NCI-H1105 (cell line): ENCODE measurements at regions not wholly inside any gene's neighbourhood (a gene's known extent, or its start where the extent isn't known, plus 50 kb on each side); places are given as distances from the start of the nearest gene placed in this dataset.
A peak's percentile ranks its signal among the peaks of the same experiment; 100 is the strongest.

Source experiments
- DNase-seq: peaks from one replicate; lab custom pipeline; 2025; lab: John Stamatoyannopoulos, UW

DNA sequence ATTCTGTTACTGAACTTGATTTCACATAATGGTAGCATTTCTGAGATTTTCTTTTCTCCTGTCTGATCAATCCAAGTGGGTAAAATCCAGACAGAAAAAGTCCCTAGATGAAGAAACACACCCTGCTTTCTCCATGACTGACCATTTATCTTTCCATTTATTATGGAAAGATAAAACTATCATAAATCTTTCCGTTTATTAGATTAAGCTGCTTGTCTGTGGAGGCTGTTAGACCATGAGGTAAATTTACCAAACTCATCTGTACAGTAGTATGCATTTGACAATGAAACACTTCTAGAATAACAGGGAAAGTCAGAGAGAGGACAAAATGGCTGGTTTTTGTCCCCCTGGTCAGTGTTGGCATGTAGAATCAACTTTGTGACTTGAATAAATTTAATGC, 491.2 kb upstream of the SEMA6A start:
- no peak for DNase-seq

DNA sequence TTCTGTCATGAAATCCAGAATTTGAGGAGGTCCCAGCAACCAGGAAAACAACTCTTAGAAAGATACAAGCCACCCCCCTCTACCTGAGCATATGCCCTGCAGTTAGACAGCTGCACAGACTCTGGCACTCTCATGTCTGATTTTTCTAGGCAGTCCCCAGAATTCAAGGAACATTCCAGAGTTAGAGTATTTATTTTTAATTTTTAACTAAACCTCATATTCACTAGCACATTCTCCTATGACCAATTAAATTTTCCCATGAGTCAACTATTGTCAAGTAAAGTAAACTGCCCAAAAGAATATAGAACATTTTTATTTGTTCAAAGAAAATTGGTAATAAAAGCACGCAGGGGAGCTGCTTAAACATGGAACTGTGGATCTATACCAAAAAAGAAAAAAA, 490.5 kb upstream of the SEMA6A start:
- no peak for DNase-seq

DNA sequence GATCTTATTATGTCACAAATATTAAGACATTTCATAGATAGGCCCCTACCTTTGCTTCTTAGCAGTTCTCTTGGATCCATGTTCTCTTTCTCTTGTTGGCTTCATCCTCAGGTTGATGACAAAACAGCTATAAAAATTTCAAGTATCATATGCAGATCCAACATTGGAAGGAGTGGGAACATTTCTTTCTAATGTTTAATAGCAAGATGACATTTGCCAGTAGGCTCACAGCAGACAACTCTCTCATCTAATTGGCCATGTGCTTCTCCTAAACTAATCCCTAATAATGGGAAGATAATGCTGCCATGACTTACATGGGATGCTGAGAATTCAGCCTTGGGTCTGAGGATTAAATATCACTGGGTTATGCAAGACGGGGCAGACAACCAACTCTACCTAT, 485.5 kb upstream of the SEMA6A start:
- DNase-seq, result no peak

DNA sequence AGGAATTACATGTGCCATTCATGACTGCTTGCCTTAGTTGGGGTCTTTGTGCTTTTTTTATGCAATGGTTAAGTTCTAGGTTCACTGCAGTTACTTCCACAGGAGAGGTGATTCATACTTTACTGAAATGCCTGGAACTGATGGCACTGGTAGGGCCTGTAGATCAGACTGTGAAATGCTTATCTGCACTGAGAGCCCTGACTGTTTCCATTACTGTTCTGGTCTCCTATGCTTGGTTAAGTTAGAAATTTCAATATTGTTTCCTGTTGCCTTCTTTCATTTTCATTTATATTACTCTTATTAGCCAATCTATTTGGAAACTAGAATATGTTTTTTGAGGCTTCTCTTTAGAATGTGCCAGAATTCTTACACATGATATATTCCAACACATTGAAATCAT, 484.1 kb upstream of the SEMA6A start:
- DNase-seq, result no peak

DNA sequence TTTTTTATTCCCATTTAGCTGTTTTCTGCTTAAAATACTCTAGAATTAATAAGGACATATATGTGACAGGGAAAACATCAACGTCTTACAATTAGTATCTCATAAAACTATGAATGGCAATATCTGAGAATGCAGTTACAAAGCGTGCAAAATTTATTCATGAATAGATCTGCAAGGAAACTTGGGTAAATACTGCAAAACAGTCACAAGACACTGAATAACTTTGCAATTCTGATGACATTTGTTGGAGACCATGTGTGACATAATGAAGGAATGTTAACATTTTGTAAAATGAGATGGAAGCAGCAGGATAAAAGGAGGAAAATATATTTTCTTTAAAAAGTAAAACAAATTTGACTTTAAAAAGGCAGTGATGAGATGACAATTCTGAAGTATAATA, 480.9 kb upstream of the SEMA6A start:
- DNase-seq, result no peak

DNA sequence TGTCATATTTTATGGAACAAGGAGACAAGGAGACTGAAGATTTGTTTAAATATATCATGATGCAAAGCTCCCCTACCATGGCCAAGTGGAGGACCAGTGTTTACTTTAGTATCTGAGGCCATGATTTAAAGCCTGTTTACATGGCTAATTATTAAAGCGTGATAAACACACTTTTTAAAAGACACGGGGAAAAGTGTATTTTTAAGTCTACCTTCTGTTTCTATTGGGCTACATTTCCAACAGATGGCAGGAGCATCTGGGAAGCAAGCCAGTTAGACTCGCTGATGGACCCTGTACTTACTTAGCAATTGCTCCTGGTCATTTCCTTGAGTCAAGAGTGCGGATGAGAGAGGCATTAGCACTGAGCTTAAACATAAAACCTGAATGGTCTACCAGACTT, 480.3 kb upstream of the SEMA6A start:
- DNase-seq, result peak; percentile 65

GRCh38 chr5:117054141-117054540, 479.5 kb upstream of the SEMA6A start:
- no peak for DNase-seq

DNA sequence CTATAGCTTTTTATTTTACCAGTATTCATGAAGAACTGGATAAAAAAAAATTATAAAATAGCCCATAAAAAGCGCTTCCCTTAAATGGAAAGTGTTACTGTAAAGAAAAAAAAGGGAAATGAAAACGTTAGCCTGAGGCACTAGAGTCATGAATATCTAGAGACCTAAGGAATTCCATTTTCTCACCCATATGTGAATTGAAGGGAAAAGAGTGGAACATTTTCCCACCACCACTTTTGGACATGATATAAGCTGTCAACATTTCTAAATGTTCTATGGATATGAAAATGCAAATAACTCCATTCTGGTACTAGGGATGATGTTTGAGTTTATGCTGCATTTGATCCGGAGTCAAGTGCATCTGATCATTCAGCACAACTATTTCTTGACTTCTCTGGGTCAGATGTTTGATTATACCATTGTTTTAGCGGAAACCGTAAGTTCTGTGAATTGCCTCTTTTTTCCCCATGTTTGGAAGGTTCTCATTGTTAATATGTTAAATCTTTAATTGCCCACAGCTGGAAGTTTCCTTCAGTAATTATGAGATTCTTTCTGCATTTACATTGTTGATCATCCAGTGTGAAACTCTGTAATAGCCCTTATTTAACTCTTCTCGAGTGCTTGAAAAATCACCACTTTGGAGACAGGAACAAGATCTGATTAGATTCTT, 467.4 kb upstream of the SEMA6A start:
- no peak for DNase-seq

GRCh38 chr5:117039035-117039434, 464.4 kb upstream of the SEMA6A start:
- DNase-seq, result no peak

GRCh38 chr5:117027384-117027783, 452.8 kb upstream of the SEMA6A start:
- DNase-seq, result no peak

DNA sequence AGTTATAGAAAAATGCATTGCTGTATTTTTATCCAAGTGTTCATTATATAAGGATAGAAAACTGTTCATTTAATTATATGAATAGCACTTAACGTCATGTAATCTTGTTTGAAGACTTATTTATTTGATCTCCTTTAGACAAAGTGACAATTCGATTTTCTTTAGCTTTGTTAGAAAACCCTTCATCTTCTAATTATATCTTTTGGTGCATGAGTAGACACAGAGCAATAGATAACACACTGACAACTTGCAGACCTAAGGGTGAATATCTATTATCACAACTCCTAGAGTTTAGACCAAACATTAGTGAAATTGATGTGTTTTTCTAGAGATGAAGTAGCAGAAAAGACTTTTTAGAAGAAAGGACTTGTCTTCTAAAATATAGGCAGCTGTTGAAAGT, 446.4 kb upstream of the SEMA6A start:
- DNase-seq, result no peak

- no peak for DNase-seq
These were observed 438.8 kb upstream of the SEMA6A start for GRCh38 chr5:117013280-117013877.

DNA sequence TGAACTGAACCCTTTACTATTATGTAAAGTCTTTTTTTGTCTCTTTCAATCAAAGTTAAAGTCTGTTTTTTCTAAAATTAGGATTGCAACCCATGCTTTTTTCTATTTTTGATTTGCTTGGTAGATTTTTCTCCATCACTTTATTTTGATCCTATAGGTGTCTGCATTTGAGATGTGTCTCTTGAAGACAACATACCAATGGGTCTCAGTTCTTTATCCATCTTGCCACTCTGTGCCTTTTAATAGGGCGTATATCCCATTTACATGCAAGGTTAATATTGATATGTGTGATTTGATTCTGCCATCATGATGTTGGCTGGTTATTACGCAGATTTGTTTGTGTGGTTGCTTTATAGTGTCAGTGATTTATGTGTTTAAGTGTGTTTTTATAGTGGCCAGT, 436.0 kb upstream of the SEMA6A start:
- no peak for DNase-seq

DNA sequence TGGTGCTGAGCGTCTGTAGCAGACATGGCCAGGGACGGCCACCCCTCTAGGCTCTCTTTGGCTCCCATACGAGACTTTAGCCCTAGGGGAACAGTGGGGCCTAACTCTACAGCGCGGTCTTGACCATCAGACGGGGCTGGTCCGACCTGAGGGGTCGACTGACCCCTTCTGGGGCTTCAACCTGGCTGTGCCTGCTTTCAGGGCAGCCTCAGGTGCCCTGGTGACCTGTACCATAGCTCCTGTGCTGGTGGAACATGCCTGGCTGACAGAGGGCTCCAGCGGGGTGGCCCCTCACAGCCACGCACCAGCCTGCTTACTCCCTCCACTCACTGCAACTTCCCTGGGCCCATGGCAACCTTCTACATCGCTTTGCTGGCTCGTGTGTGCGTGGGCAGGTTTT, 423.4 kb upstream of the SEMA6A start:
- DNase-seq, result no peak

GRCh38 chr5:116992681-116993080, 418.1 kb upstream of the SEMA6A start:
- no peak for DNase-seq

GRCh38 chr5:116989995-116990394, 415.4 kb upstream of the SEMA6A start:
- no peak for DNase-seq

DNA sequence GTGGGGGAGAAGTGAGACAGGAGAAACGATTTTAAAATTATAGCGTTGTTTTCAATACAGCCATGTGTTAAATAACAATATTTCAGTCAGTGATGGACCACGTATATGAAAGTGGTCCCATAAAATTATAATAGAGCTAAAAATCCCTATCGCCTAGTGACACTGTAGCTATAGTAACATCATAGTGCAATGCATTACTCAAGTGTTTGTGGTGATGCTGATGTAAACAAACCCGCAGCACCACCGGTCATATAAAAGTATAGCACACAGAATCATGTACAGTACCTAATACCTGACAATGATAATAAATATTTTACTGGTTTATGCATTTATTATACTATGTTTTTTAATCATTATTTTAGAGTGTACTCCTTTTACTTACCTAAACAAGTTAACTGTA, 407.4 kb upstream of the SEMA6A start:
- no peak for DNase-seq

GRCh38 chr5:116980581-116980980, 406.0 kb upstream of the SEMA6A start:
- no peak for DNase-seq

DNA sequence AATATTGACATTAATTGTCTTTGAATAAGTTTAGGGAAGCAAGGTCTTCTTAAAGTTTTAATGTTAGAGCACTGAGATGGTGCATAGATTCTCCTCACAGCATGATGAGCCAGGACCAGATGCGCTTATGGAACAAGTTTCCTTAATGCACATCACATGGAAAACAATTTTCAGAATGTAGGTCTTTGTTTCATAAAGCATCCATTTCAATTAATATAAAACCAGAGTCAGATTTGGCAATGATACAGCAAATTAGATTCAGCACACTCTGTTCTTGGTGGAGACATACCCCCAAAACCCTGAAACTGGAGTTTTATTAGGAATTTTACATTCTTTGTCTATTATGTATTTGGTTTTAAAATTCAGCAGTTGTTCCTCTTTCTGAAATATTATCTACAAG, 402.1 kb upstream of the SEMA6A start:
- DNase-seq, result no peak

DNA sequence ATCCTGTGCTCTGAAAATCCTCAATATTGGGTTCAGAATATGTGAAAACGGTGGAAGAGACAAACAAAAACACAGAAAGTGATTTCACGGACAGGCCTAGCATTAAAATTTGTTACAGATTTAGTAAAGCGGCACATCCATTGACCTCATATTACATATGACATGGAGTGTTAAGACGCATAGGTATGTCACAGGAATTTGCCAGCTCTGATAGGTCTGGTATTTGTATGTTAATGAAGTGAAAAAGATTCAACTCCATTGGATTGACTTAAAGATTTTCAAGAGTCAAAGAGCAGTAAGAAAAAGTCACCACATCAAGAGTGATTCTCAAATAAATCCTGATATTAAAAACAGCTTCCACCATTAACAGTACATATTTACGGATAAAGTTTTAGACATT, 396.5 kb upstream of the SEMA6A start:
- no peak for DNase-seq

- peak; percentile 72 for DNase-seq
These were observed 395.7 kb upstream of the SEMA6A start for GRCh38 chr5:116970318-116970717.

DNA sequence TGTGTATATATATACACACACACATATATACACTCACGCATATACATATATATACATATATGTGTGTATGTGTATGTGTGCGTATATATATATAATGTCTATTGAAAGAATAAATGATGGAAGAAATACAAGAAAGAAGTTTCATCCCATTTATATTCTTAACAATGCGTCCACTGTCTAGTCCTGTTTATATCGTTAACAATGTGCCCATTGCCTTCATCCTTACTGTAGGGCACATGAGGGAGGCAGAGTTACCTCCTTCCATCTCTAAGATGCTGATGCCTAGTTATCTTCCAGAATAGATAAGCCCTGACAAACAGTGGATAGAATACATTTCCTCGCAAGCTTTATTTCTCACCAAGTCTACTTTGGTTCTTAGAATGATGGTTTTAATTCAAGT, 389.8 kb upstream of the SEMA6A start:
- no peak for DNase-seq

DNA sequence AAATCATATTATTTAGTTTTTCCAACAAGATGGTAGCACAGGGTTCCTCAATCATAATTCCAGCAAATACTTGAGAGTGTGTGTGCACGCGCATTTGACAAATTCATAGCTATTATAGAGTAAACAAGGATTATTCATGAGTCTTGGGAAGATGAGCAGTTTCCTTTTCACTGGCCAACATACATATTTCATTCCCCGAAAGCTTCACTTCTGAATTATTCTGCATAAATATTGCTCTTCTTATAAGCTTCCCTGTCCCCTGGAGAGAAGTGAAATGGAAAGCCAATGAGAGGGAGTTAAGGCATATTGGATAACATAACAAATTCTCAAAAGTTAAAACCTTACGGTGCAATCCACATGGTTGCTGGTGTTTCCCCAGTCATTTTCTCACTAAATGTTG, 386.4 kb upstream of the SEMA6A start:
- no peak for DNase-seq

- no peak for DNase-seq
These were observed 385.2 kb upstream of the SEMA6A start for GRCh38 chr5:116959843-116960242.
